Neural cell (in vitro differentiated cells): ENCODE measurements at regions not wholly inside any gene's neighbourhood (a gene's known extent, or its start where the extent isn't known, plus 50 kb on each side); places are given as distances from the start of the nearest gene placed in this dataset.

Experiments used
- H2AFZ ChIP-seq: fragments of 200-600, 300-800 bp; sonication (generic), shearing (Covaris generic); 2 replicates; pipeline ENCODE4 v1.6.0; 2014; ENCODE audit warnings: low read depth, mild to moderate bottlenecking, antibody characterized with exemption, low read length, moderate library complexity
- H3F3A ChIP-seq: fragments of 200-600 bp; shearing (Covaris generic); 2 replicates; pipeline ENCODE4 v1.6.1; 2016; ENCODE audit warnings: mild to moderate bottlenecking, moderate library complexity, mixed read lengths, antibody characterized with exemption, low read length; ENCODE audit not compliant: insufficient read depth, poor library complexity, severe bottlenecking
- H3K27ac ChIP-seq: fragments of 200-600, 300-800 bp; sonication (generic), shearing (Covaris generic); 2 replicates; pipeline ENCODE4 v1.5.1; 2014; ENCODE audit warnings: mild to moderate bottlenecking, low read length, moderate library complexity
- H3K27me3 ChIP-seq: fragments of 300-800, 200-600 bp; sonication (generic), shearing (Covaris generic); 2 replicates; pipeline ENCODE4 v1.6.0; 2014; ENCODE audit warnings: mild to moderate bottlenecking, low read depth, low read length, moderate library complexity; ENCODE audit not compliant: insufficient read depth
- H3K36me3 ChIP-seq: fragments of 300-800, 200-600 bp; sonication (generic), shearing (Covaris generic); 2 replicates; pipeline ENCODE4 v1.5.1; 2014; ENCODE audit warnings: mild to moderate bottlenecking, antibody characterized with exemption, low read length, moderate library complexity; ENCODE audit not compliant: insufficient read depth
- H3K4me2 ChIP-seq: fragments of 300-800, 200-600 bp; sonication (generic), shearing (Covaris generic); 2 replicates; pipeline ENCODE4 v1.6.0; 2014; ENCODE audit warnings: mild to moderate bottlenecking, low read length
- H3K4me3 ChIP-seq: fragments of 300-800, 200-600 bp; sonication (generic), shearing (Covaris generic); 2 replicates; pipeline ENCODE4 v1.5.1; 2014; ENCODE audit warnings: mild to moderate bottlenecking, low read length, moderate library complexity
- H3K79me2 ChIP-seq: fragments of 200-600 bp; shearing (Covaris generic); replicated peaks from 2 replicates; pipeline ENCODE4 v1.6.0; 2014; ENCODE audit warnings: mild to moderate bottlenecking, low read length, moderate library complexity; ENCODE audit not compliant: insufficient read depth
- H3K9ac ChIP-seq: fragments of 300-800, 200-600 bp; sonication (generic), shearing (Covaris generic); 2 replicates; pipeline ENCODE4 v1.6.1; 2016; ENCODE audit warnings: mild to moderate bottlenecking, low read length, mixed read lengths
- H3K9me2 ChIP-seq: fragments of 200-600 bp; shearing (Covaris generic); 2 replicates; pipeline ENCODE4 v1.6.1; 2016; ENCODE audit warnings: mild to moderate bottlenecking, low read length, mixed read lengths; ENCODE audit not compliant: insufficient read depth
- H3K9me3 ChIP-seq: fragments of 200-600, 300-800 bp; sonication (generic), shearing (Covaris generic); 2 replicates; pipeline ENCODE4 v1.6.1; 2016; ENCODE audit warnings: mild to moderate bottlenecking, mixed run types, low read length, moderate library complexity, mixed read lengths
- H4K20me1 ChIP-seq: fragments of 200-600 bp; shearing (Covaris generic); 2 replicates; pipeline ENCODE4 v1.6.1; 2016; ENCODE audit warnings: mild to moderate bottlenecking, mixed run types; ENCODE audit not compliant: insufficient read depth
- CTCF ChIP-seq: fragments of 450-650 bp; IDR thresholded peaks from 2 replicates; pipeline ENCODE4 v1.5.1; 2014; ENCODE audit warnings: antibody characterized with exemption, mild to moderate bottlenecking, moderate library complexity; ENCODE audit not compliant: poor library complexity, severe bottlenecking
- EP300 ChIP-seq: fragments of 450-650 bp; conservative IDR thresholded peaks from 2 replicates; pipeline ENCODE4 v1.6.1; 2014; ENCODE audit warnings: antibody characterized with exemption, mild to moderate bottlenecking, moderate library complexity; ENCODE audit not compliant: poor library complexity, severe bottlenecking
- EZH2 ChIP-seq: fragments of 200-600, 300-800 bp; shearing (Covaris generic), sonication (generic); IDR thresholded peaks from 2 replicates; pipeline ENCODE4 v1.6.1; 2014; ENCODE audit warnings: antibody characterized with exemption, low read length, borderline replicate concordance, mild to moderate bottlenecking; ENCODE audit not compliant: insufficient read depth, poor library complexity, severe bottlenecking
- MXI1 ChIP-seq: fragments of 450-650 bp; conservative IDR thresholded peaks from 2 replicates; pipeline ENCODE4 v1.6.1; 2014; ENCODE audit warnings: antibody characterized with exemption, mild to moderate bottlenecking; ENCODE audit not compliant: poor library complexity, severe bottlenecking
- POLR2AphosphoS5 ChIP-seq: IDR thresholded peaks from 2 replicates; pipeline ENCODE4 v1.6.1; 2012
- RAD21 ChIP-seq: fragments of 450-650 bp; conservative IDR thresholded peaks from 2 replicates; pipeline ENCODE4 v1.6.1; 2014; ENCODE audit warnings: antibody characterized with exemption, mild to moderate bottlenecking, moderate library complexity
- REST ChIP-seq: IDR thresholded peaks from 2 replicates; pipeline ENCODE4 v1.6.1; 2012; ENCODE audit warnings: borderline replicate concordance
- SMC3 ChIP-seq: fragments of 450-650 bp; conservative IDR thresholded peaks from 2 replicates; pipeline ENCODE4 v1.6.1; 2014; ENCODE audit warnings: antibody characterized with exemption, mild to moderate bottlenecking, moderate library complexity; ENCODE audit not compliant: poor library complexity
- TAF1 ChIP-seq: IDR thresholded peaks from 2 replicates; pipeline ENCODE4 v1.6.1; 2012; ENCODE audit warnings: low read depth

GRCh38 chr15:67922971-67923945, 83.4 kb upstream of the RNU6-1 start:
- H3K4me2 ChIP-seq: no peak overlapping the region
- H3K27ac ChIP-seq: no peak overlapping the region
- H3K36me3 ChIP-seq: no peaks in the 10 kb centered on the region
- no peak overlapping the region for H3K9ac ChIP-seq
- H2AFZ ChIP-seq: no peak overlapping the region
- no peak for TF ChIP-seq EP300
- no peak for TF ChIP-seq MXI1
- no peak for TF ChIP-seq CTCF
- no peak for TF ChIP-seq TAF1
- no peak for TF ChIP-seq SMC3
- no peak for TF ChIP-seq EZH2
- no peak for TF ChIP-seq POLR2AphosphoS5
- TF ChIP-seq REST: no peak
- TF ChIP-seq RAD21: no peak
- no peaks in the 10 kb centered on the region for H3F3A ChIP-seq
- no peaks in the 10 kb centered on the region for H3K79me2 ChIP-seq
- H3K9me3 ChIP-seq: no peaks in the 10 kb centered on the region
- H3K9me2 ChIP-seq: no peaks in the 10 kb centered on the region
- no peak overlapping the region for H3K4me3 ChIP-seq
- H3K27me3 ChIP-seq: no peaks in the 10 kb centered on the region
- H4K20me1 ChIP-seq: no peaks in the 10 kb centered on the region

- Histone ChIP-seq H3K27ac (no peak overlapping the region), H3K27me3 (no peaks in the 10 kb centered on the region), H3F3A (no peaks in the 10 kb centered on the region), H4K20me1 (no peaks in the 10 kb centered on the region), H2AFZ (no peak overlapping the region), H3K9me3 (no peaks in the 10 kb centered on the region), H3K79me2 (no peaks in the 10 kb centered on the region), H3K4me2 (no peak overlapping the region), H3K4me3 (no peak overlapping the region), H3K9ac (no peak overlapping the region), H3K9me2 (no peaks in the 10 kb centered on the region), H3K36me3 (no peaks in the 10 kb centered on the region)
- no peak for TF ChIP-seq TAF1
- TF ChIP-seq EZH2: no peak
- TF ChIP-seq RAD21: no peak
- no peak for TF ChIP-seq CTCF
- no peak for TF ChIP-seq POLR2AphosphoS5
- TF ChIP-seq REST: no peak
- TF ChIP-seq EP300: no peak
- no peak for TF ChIP-seq SMC3
- no peak for TF ChIP-seq MXI1
These were observed 84.6 kb upstream of the RNU6-1 start for GRCh38 chr15:67924359-67924974.
